ENCODE measurements at regions not wholly inside any gene's neighbourhood (a gene's known extent, or its start where the extent isn't known, plus 50 kb on each side); places are given as distances from the start of the nearest gene placed in this dataset.

DNA sequence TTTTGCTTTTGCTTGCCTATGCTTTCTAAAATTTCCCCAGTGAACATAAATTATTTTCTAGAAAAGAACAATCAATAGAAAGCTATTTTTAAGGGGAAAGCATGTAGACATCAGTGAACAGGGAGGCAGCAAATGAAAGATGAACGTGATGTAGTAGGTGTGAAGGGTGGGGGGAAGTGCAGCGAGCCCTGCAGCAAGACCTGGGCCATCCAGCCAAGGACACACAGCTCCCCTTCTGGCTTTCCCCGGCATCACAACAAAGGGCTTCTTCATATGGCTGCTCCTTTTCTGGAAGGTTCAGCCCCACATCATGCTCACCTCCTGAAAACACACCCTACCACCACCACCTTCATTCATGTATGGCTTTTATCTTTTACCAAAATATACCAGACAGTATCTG, 109.2 kb upstream of the ETS2 start:
- intact Hi-C loops (cut with micrococcal nuclease): no loop called here

DNA sequence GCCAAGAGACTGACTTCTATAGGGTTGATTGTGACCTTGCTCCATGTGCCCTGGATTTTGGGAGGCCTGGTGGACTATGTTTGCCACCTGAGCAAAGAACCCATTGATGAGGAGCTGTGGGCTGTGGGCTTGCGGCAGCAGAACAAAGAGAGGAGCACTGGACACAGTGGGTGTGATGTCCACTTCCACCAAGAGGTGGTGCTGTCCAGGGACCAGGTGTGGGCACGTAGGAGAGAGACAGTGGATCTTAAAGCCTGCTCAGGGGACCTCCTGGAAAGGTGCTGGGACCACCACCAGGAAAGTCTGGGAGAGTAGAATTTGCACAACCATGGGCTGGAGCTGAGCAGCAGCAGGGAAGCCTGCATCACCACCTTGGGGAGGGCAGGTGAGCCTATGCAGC, 106.7 kb upstream of the ETS2 start:
- intact Hi-C loops (cut with micrococcal nuclease): no loop called here

DNA sequence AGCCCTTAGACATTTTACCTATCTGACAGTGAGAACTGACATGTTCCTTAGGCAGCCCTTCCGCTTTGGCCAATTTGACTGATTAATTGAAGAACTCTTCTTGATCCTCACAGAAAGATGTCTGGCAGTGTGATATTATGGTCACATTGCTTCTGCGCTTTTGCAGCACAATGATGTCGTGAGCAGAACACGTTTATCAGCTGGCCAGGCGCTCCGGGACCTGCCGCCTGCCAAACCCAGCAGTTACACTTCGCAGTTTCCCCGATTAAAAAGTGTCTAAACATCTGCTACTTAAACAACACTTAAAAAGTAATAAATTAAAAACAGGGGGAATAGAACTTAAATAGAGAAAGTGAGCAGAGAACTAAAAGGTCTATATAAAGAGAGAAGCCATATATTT, 103.5 kb upstream of the ETS2 start:
- intact Hi-C loops (cut with micrococcal nuclease): no loop called here

DNA sequence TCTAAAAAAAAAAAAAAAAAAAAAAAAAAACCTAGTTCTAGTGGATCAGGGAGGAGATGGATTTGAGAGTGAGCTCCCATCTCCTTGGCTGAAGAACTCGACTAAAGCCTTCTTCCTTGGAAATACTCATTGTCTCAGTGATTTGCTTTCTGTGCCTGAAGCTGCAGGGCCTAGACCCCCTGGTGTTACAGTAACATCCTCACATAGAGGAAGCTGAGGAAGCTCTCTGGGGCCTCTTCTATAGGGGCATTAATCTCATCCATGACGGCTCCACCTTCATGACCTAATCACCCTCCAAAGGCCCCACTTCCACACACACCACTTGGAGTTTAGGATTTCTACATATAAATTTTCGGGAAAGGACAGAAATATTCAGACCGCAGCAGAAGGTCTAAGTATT, 95.9 kb upstream of the ETS2 start:
- intact Hi-C loops (cut with micrococcal nuclease): loop anchor here (5.0 kb wide), 1 partner anchor 203 kb away; no protein-coding TSS in a partner anchor

DNA sequence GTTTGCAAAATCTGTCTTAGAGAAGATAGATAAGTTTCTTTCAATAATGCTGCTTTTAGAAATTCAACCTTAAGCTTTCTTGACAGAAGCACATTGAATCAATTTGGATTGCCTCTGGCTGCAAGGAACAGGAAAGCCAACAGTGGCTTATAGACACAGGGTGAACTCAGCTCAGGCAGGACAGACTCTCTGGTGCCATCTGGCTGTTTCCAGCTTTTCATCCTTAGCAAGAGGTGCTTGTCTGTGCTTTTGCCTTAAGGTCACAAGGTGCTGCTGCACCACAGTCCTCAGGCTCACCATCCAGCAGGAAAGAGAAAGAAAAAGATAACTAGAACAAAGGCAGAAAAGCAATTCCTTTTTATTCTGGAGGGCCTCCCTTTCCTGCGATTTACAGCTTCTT, 93.7 kb upstream of the ETS2 start:
- intact Hi-C loops (cut with micrococcal nuclease): loop anchor here (5.0 kb wide), 1 partner anchor 205 kb away; no protein-coding TSS in a partner anchor

DNA sequence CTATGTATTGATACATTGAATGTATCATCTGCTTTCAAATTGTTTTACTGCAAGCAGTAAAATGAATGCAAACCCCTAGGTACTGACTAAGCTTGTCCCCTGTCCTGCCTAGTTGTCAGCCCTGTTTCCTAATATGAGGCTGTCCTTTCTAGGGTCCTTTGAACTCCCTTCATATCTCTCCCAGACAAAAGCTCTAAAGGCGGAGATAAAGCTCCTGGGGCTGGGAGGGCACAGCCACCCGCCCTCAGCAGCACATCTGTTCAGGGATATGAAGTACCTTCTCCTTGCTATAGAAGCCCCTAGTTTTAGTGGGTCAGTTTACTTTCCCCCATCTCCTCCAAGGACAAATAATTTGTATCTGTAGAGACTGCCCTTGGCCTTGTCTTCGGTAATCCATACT, 93.1 kb upstream of the ETS2 start:
- intact Hi-C loops (cut with micrococcal nuclease): loop anchor here (5.0 kb wide), 1 partner anchor 205 kb away; no protein-coding TSS in a partner anchor

DNA sequence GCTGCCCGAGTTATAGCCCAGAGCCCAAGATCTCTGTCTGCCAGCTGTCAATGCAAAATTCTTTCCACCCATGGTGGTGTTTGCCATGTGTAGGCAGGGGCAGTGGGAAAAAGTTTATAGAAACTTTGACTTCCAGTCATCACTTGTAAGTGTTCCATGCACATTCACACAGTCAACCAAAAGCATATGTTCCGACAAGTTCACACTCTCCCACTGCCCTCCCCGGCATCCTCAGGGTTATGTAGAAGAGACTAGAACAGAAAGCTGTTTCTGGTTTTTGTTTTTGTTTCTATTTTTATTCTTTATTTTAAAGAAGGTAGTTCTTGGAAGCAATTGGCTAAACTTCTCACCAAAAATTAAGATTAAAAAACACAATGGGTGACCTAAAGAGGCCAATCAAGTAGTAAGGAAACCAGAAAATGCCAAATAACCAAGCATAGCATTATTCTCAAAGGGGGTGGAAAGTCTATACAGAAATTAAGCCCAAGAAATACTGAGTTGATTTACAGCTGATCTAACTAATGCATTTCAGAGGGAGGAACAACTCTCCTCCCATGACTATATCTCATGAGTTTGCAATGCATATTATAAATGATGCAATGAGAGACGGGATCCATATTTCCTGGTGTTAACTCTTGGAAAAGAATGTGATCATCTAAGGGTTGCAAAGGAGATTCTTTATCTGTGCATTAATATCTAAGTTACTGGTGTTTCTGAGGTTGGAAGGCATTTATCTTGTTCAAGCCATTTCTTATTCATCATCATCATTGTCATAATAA, 91.5 kb upstream of the ETS2 start:
- intact Hi-C loops (cut with micrococcal nuclease): loop anchor here (5.0 kb wide), 1 partner anchor 207 kb away; no protein-coding TSS in a partner anchor

DNA sequence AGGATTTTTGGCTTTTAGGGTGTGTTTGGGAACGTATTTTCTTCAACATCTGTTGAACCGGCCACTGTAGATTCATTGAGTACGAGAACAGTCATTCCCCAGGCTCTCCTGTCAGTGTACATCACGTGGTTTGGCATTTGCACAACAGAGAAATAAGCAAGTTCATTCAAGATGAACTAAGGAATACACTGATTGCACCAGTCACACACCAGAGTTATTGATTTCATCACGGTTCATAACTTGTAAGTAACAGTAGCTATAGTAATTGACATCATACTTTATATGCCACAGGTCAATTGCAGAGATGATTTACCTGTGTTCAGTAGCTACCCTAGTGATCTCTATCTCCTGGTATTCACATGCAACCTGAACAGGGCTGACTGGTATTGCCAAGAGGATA, 90.7 kb upstream of the ETS2 start:
- intact Hi-C loops (cut with micrococcal nuclease): loop anchor here (5.0 kb wide), 1 partner anchor 208 kb away; no protein-coding TSS in a partner anchor

DNA sequence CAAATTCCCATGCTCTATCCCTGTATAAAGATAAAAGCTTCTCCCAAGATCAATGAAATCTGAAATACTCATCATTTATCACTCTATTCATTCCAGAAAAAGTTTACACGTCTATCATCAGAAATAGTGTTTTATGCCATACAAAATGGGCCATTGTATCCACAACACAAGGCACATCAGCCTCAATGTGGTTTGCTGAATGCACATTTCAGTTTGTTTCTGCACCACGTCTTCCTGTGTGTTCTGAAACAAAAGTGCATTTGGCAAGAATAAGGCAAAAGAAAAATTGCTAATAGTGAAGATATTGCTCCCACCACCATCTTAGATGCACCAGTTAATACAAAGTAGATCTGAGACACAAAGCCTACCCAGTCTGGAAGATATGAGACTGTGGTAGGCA, 89.6 kb upstream of the ETS2 start:
- intact Hi-C loops (cut with micrococcal nuclease): no loop called here

DNA sequence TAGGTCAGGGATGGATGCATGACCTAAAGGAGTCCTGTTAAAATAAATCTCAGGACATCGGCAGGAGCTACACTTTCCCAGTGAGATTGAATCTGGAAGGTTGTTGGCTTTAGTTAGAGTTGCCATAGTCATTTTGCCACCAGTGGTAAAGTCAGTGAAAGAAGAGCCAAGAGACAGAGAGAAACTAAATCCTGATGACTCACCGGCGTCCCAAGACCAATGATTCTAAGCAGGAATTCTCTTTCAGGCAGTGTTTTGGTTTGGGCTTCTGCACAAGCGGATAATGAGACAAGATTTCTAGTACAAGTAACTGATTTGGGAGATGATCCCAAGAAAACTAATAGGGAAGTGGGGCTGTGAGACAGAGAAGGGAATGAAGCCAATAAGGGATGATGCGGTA, 88.8 kb upstream of the ETS2 start:
- intact Hi-C loops (cut with micrococcal nuclease): no loop called here

DNA sequence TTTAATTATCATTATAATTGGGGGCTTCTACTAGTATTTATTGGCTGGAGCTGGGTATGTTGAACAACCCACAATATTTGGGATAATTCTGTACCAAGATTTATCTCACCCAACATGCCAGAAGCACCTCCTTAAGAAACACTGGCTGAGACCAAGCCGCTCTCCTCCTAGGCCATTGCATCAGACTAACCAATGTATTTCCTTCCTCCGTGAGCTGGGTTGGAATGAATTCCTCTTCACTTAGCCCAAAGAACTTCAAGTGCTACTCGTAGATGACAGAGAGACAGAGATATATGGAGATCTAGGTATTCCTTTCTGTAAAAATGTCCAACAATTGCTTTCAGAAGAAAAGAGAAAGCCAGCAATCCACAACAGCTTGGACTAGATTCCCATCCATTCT, 87.2 kb upstream of the ETS2 start:
- intact Hi-C loops (cut with micrococcal nuclease): no loop called here

DNA sequence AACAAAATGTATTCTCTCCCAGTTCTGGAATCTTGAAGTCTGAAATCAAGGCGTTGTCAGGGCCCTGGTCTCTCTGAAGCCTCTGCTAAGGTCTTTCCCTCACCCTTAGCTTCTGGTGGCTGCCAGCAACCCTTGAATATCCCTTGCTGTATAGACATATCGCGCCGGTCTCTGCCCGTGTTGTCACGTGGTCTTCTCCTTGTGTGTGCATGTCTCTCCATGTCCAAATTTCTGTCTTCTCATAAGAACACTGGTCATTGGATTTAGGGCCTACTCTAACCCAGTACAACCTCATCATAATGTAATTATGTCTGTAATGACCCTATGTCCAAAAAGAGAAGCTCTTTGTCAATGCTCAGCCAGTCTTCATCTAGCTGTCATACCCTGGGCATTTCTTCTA, 85.7 kb upstream of the ETS2 start:
- intact Hi-C loops (cut with micrococcal nuclease): no loop called here

DNA sequence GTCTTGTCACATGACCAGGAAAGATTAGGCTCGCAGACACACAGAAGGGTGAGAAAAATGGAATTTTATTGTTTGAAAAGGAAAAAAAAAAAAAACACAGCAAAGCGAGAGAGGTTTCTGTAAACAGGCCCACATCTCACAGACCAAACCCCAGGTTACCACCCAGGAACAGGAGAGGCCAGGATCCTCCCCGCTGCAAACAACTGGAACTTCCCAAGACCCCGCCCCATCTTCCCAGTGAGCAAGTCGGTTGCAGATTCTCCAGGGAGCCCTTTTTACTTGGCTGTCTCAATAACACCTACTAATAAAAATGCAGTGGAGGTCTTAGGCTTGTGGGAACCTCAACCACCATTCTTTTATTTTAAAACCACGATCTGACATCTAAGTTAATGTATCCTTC, 84.7 kb upstream of the ETS2 start:
- intact Hi-C loops (cut with micrococcal nuclease): no loop called here

DNA sequence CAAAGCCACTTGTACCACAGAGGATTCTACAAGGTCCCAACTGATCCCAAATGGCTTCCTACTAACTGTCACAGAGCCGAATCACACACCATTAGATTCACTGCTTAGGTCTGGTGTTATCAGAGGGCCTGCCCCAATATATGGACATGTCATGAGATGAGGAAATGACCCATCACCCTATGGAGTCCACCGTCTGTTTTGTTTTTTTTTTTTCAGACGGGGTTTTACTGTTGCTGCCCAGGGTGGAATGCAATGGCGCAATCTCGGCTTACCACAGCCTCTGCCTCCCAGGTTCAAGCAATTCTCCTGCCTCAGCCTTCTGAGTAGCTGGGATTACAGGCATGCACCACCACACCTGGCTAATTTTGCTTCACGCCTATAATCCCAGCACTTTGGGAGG, 83.8 kb upstream of the ETS2 start:
- intact Hi-C loops (cut with micrococcal nuclease): no loop called here

DNA sequence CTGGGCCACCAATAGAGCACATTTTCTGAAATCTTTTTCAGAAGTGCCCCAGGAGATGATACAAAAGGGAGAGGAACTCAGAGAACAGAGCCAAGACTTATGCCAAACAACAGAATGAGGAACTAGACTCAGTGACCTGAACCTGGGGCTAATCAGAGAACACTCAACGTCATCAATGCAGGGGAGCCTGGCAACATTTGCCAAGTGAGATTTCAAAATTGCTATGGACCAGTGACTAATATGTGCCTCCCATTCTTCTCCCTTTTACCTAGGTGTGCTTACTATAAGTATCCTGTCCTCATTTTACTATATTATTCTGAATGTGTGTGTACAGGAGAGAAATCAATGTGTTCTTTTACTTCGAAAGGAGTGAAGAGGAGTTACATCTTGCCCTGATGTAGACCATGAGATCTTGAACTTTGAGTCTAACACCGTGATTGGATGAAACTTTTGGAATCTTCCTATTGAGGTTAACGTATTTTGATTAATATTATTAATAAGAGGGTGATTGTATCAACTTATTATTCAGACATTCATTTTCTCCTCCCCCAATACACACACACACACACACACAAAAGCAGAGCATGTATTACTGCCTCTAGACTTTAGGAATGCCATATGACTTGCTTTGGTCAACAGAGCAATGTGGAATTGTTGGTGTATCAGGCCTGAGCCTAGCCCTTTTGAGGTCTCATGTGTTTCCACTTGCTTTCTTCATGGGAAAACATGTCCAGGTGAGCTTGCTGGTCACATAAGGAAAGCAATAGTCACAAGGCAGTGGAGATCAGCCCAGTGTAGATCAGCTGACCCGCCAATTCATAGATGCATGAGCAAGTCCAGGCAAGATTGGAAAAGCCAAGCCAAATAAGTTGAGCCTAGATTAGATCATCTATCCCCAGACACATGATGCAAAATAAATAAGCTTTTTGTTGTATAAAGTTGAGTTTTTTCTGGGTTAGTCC, 80.3 kb upstream of the ETS2 start:
- intact Hi-C loops (cut with micrococcal nuclease): no loop called here

DNA sequence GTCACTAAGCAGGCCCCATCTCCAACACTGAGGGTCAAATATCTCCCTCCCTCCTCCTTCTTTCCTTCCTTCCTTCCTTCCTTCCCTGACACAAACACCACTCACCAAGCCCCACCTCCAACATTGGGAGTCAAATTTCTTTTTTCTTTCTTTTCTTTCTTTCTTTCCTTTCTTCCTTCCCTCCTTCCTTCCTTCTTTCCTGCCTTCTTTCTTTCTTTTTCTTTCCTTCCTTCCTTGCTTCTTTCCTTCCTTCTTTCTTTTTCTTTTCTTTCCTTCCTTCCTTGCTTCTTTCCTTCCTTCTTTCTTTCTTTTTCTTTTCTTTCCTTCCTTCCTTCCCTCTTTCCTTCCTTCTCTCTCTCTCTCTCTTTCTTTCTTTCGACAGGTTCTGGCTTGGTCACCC, 79.2 kb upstream of the ETS2 start:
- intact Hi-C loops (cut with micrococcal nuclease): no loop called here

DNA sequence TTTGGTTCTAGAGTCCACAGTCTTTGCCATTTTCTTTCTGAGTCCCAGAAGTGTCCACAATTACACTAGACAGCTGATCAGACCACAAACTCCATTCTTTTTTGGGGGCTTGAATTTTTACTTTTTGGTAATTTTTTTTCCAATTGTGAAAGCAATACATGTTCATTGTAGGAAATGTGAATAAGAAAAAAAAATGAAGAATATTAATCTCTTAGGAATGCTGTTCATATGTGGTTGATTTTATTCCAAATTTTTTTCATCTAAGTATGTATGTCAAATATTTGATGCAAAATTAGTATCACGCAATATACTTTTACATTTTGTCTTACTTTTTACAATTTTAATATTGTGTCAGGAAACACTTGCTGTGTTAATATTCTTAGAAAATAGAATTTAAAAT, 76.4 kb upstream of the ETS2 start:
- intact Hi-C loops (cut with micrococcal nuclease): no loop called here

DNA sequence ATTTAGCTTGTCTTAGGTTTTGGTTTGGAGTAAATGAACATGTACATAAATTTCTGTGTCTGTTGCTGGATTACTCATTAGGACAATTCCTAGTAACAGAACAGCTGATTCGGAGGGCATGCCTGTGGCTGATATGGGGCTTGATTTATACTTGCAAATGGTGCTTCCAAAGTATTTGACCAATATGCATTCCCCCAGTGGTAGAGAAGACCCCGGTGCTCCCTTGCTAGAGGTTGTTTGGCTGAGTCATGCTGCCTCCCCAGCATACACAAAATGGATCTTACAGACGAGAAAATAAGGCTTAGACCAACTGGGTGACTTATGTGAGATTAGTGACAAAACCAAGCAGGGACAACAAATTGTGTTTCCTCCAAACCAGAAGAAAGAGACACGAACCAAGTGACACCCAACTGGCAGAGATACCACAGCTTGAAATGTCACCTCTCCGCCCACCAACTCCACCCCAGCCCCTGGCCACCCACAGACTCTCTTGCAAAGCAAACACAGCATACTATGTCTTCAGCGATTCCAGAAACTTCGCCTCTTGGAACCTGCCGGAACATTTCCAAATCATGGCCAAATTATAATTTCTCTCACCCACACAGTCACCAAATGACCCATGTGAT, 75.9 kb upstream of the ETS2 start:
- intact Hi-C loops (cut with micrococcal nuclease): loop anchor here (5.0 kb wide), 1 partner anchor 223 kb away; no protein-coding TSS in a partner anchor

DNA sequence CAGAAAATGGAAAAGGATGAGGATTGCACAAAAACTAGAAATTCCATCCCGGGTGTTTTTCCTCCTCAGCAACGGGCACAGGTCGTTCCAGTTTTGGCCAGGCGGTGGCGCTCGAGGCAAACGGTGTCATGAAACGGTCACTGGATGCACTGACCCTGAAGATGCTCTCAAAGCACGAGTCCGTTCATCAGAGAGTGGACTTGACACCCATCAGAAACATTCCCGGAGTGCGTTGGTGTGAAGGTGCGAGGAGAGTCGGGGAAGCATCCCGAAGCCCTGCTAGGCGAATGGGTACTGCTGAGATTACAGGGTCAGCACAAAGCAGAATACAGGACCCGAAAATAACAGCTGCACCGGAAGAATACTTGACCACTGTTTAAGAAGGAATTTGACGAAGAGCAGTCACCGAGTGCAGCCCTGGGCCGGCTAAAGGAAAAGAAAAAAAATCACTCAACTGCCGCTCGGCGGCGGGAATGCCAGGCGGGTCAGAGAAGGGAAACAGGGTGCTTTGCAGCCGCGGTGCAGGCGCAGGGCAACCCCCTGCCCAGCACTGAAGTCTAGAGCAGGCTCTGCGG, 71.7 kb upstream of the ETS2 start:
- intact Hi-C loops (cut with micrococcal nuclease): loop anchor here (1.0 to 5.0 kb wide), 8 partner anchors 33 to 654 kb away; partner anchors contain the start of gene ETS2

DNA sequence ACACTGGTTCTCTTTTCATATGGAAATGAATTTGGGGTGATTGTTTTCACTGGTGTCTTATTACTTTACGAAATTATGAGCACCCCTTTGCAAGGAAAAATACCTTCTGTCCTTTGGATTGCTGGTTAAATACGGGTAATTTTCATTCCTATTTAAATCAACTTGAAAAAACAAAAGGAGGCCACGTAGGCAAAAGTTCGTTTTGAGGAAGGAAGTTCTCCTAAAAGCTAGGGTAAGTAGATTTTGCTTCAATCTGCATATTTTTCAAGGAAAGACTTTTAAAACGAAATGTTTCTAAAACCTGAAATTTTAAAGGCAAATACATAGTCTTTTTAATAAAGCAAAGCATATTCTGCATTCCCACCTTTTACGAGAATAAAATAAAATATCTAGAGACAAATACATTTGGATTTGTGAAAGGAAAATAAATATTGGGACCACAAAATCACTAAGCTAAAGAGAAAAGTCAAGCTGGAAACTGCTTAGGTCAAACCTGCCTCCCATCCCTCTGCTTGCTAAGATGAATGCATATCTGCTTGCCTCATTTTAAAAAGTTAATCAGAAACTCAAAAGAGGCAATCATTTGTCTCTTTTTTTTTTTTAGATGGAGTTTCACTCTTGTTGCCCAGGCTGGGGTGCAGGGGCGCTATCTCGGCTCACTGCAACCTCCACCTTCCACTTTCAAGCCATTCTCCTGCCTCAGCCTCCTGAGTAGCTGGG, 70.9 kb upstream of the ETS2 start:
- intact Hi-C loops (cut with micrococcal nuclease): loop anchor here (1.0 to 5.0 kb wide), 8 partner anchors 32 to 653 kb away; partner anchors contain the start of gene ETS2
